Fibroblast of lung (primary cell): ENCODE measurements at regions not wholly inside any gene's neighbourhood (a gene's known extent, or its start where the extent isn't known, plus 50 kb on each side); places are given as distances from the start of the nearest gene placed in this dataset.

Source experiments
- DNase-seq, 2 donors: peaks; one replicate each; pipeline versions ENCODE4 v3.0.0 to v3.0.0-alpha.2; 2010; ENCODE audit warnings: low read depth in 2 of 2
- H2AFZ ChIP-seq: 2 replicates; pipeline ENCODE4 v1.5.1; 2012; ENCODE audit warnings: low read length, control low read depth, inconsistent platforms
- H3K27ac ChIP-seq: 2 replicates; pipeline ENCODE4 v1.5.1; 2011; ENCODE audit warnings: low read length, control low read depth; ENCODE audit not compliant: insufficient read depth
- H3K27me3 ChIP-seq: 2 replicates; pipeline ENCODE4 v1.5.1; 2011; ENCODE audit warnings: mild to moderate bottlenecking, low read length; ENCODE audit not compliant: control insufficient read depth, insufficient read depth
- H3K36me3 ChIP-seq: 2 replicates; pipeline ENCODE4 v1.5.1; 2011; ENCODE audit warnings: low read length; ENCODE audit not compliant: control insufficient read depth, insufficient read depth
- H3K4me1 ChIP-seq: 2 replicates; pipeline ENCODE4 v1.5.1; 2011; ENCODE audit warnings: low read length; ENCODE audit not compliant: control insufficient read depth, insufficient read depth; ENCODE audit errors: extremely low read depth
- H3K4me2 ChIP-seq: 2 replicates; pipeline ENCODE4 v1.5.1; 2011; ENCODE audit warnings: low read length, control low read depth; ENCODE audit not compliant: insufficient read depth; ENCODE audit errors: extremely low read depth
- H3K4me3 ChIP-seq, 4 experiments: fragments of 200-600 bp in 1 of 4; sonication (generic) in 1 of 4; replicated peaks in 1 of 4; 2 replicates each; pipeline ENCODE4 v1.5.1; 2011 to 2016; ENCODE audit warnings: low read length in 4 of 4, low read depth in 3 of 4, mild to moderate bottlenecking in 3 of 4, control low read depth in 2 of 4, inconsistent platforms in 1 of 4, mixed read lengths in 1 of 4; ENCODE audit not compliant: insufficient read depth in 1 of 4; ENCODE audit errors: control extremely low read depth in 1 of 4
- H3K79me2 ChIP-seq: 2 replicates; pipeline ENCODE4 v1.5.1; 2012; ENCODE audit warnings: mild to moderate bottlenecking, low read length, inconsistent platforms; ENCODE audit not compliant: control insufficient read depth, insufficient read depth
- H3K9ac ChIP-seq: 2 replicates; pipeline ENCODE4 v1.5.1; 2011; ENCODE audit warnings: mild to moderate bottlenecking, low read length, control low read depth; ENCODE audit not compliant: insufficient read depth
- H3K9me3 ChIP-seq: 2 replicates; pipeline ENCODE4 v1.5.1; 2012; ENCODE audit warnings: low read depth, low read length; ENCODE audit not compliant: control insufficient read depth, insufficient read depth
- H4K20me1 ChIP-seq: 2 replicates; pipeline ENCODE4 v1.5.1; 2011; ENCODE audit warnings: low read length; ENCODE audit not compliant: control insufficient read depth, insufficient read depth; ENCODE audit errors: extremely low read depth
- CTCF ChIP-seq, 2 donors: IDR thresholded peaks in 1 of 2; conservative IDR thresholded peaks in 1 of 2; 1 replicate in 1 of 2; 2 replicates in 1 of 2; pipeline ENCODE4 v1.5.1; 2011 to 2012; ENCODE audit warnings: low read length in 2 of 2, control low read depth in 1 of 2, inconsistent platforms in 1 of 2, low read depth in 1 of 2, mild to moderate bottlenecking in 1 of 2
- EZH2 ChIP-seq: IDR thresholded peaks from 2 replicates; pipeline ENCODE4 v1.5.1; 2012; ENCODE audit warnings: low read length, control low read depth, mild to moderate bottlenecking; ENCODE audit errors: missing control alignments

GRCh38 chr18:10070561-10071000 lies 156.8 kb downstream of the VAPA start:
- Histone ChIP-seq H3K79me2 (no peaks in the 10 kb centered on the region), H2AFZ (no peak overlapping the region), H3K9me3 (no peaks in the 10 kb centered on the region), H3K36me3 (no peaks in the 10 kb centered on the region), H4K20me1 (no peaks in the 10 kb centered on the region), H3K4me1 (peaks cover 2% of the 10 kb centered on the region), H3K27me3 (no peaks in the 10 kb centered on the region), H3K9ac (no peak overlapping the region), H3K4me3 (no peak overlapping the region), H3K4me2 (no peak overlapping the region), H3K27ac (no peak overlapping the region)
- DNase-seq = peak; percentile 76 to 78
- no peak for TF ChIP-seq EZH2
- TF ChIP-seq CTCF (conservative IDR thresholded peaks at IDR 0.05 in 1 of 2, IDR thresholded peaks at IDR 0.05 in 1 of 2; ENCODE audit: low read depth in 1 of 2, low read length in 2 of 2) = no peak

- no peak for TF ChIP-seq EZH2
- no peak for TF ChIP-seq CTCF (conservative IDR thresholded peaks at IDR 0.05 in 1 of 2, IDR thresholded peaks at IDR 0.05 in 1 of 2; ENCODE audit: low read depth in 1 of 2, low read length in 2 of 2)
- no peak overlapping the region for H3K4me2 ChIP-seq
- DNase-seq = peak; percentile 59 to 60
Measured at GRCh38 chr18:10072671-10073175, 158.9 kb downstream of the VAPA start.

GRCh38 chr18:10074110-10074509 lies 160.3 kb downstream of the VAPA start:
- Histone ChIP-seq H2AFZ (no peak overlapping the region), H3K36me3 (no peaks in the 10 kb centered on the region), H3K79me2 (no peaks in the 10 kb centered on the region), H4K20me1 (no peaks in the 10 kb centered on the region), H3K4me2 (no peak overlapping the region), H3K27me3 (no peaks in the 10 kb centered on the region), H3K9ac (no peak overlapping the region), H3K27ac (no peak overlapping the region), H3K9me3 (no peaks in the 10 kb centered on the region), H3K4me1 (peaks cover 2% of the 10 kb centered on the region), H3K4me3 (no peak overlapping the region)
- TF ChIP-seq EZH2 (no peak), CTCF (conservative IDR thresholded peaks at IDR 0.05 in 1 of 2, IDR thresholded peaks at IDR 0.05 in 1 of 2; ENCODE audit: low read depth in 1 of 2, low read length in 2 of 2) (no peak)
- DNase-seq = no peak

More at GRCh38 chr18:10072671-10073175, 158.9 kb downstream of the VAPA start:
- Histone ChIP-seq H3K27ac (no peak overlapping the region), H3K9ac (no peak overlapping the region), H3K79me2 (no peaks in the 10 kb centered on the region), H3K9me3 (no peaks in the 10 kb centered on the region), H3K4me1 (peaks cover 2% of the 10 kb centered on the region), H3K4me3 (no peak overlapping the region), H3K27me3 (no peaks in the 10 kb centered on the region), H2AFZ (no peak overlapping the region), H3K36me3 (no peaks in the 10 kb centered on the region), H4K20me1 (no peaks in the 10 kb centered on the region)
